Spinal cord (tissue), 9 donors: ENCODE measurements at regions not wholly inside any gene's neighbourhood (a gene's known extent, or its start where the extent isn't known, plus 50 kb on each side); places are given as distances from the start of the nearest gene placed in this dataset.

ENCODE experiments used
- DNase-seq, 6 donors: peaks; one replicate each; pipeline versions ENCODE4 v3.0.0 to v3.0.0-alpha.2; 2013 to 2015; ENCODE audit warnings: low spot score in 6 of 6, low read depth in 4 of 6
- H3K27ac ChIP-seq: one replicate; pipeline ENCODE4 v1.5.1; 2013; ENCODE audit warnings: low read depth, low read length, control low read depth
- H3K27me3 ChIP-seq: one replicate; pipeline ENCODE4 v1.6.1; 2013; ENCODE audit warnings: low read length; ENCODE audit not compliant: control insufficient read depth, insufficient read depth
- H3K36me3 ChIP-seq: one replicate; pipeline ENCODE4 v1.6.1; 2013; ENCODE audit warnings: low read length; ENCODE audit not compliant: control insufficient read depth, insufficient read depth
- H3K4me1 ChIP-seq: one replicate; pipeline ENCODE4 v1.6.1; 2013; ENCODE audit warnings: low read length; ENCODE audit not compliant: control insufficient read depth, insufficient read depth
- H3K4me3 ChIP-seq: one replicate; pipeline ENCODE4 v1.5.1; 2013; ENCODE audit warnings: low read depth, low read length, control low read depth
- H3K9me3 ChIP-seq: one replicate; pipeline ENCODE4 v1.6.1; 2013; ENCODE audit warnings: low read length; ENCODE audit not compliant: control insufficient read depth, insufficient read depth
- WGBS: methylation state at CpG from one replicate; pipeline ENCODE4 v1.1.5; 2013; ENCODE audit warnings: missing lambda C conversion rate; ENCODE audit not compliant: insufficient coverage; 5-methylcytosine and 5-hydroxymethylcytosine counted together
- donor health status: healthy.

DNA sequence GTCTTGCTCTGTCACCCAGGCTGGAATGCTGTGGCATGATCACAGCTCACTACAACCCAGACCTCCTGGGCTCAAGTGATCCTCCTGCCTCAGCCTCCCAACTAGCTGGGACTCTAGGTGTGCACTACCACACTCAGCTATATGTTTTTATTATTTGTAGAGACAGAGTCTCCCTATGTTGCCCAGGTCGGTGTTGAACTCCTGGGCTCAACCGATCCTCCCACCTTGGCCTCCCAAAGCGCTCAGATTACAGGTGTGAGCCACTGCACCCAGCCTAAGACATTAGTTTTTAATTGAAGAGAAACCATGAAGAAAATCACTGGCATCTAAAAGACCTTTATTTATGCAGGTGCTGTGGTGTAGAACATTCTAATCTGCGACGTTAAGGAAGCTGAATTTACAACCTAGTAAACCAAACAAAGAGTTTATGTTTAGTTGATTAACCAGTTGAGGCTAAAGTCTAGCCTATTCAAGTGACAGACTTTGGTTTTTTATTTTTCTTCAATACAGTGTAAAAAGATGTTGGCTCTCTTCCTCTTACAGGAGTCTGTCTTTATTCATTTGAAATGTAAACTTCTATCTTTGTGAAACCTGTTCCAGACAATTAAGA lies 52.5 kb upstream of the NBL1 start:
- no peak overlapping the region for H3K4me3 ChIP-seq
- DNase-seq = no peak
- no peaks in the 10 kb centered on the region for H3K27me3 ChIP-seq
- H3K27ac ChIP-seq = no peak overlapping the region
- no CpG with 5 or more reads among the region's 5 CpGs for WGBS
- H3K36me3 ChIP-seq = no peaks in the 10 kb centered on the region
- H3K4me1 ChIP-seq = no peaks in the 10 kb centered on the region
- H3K9me3 ChIP-seq = no peaks in the 10 kb centered on the region

DNA sequence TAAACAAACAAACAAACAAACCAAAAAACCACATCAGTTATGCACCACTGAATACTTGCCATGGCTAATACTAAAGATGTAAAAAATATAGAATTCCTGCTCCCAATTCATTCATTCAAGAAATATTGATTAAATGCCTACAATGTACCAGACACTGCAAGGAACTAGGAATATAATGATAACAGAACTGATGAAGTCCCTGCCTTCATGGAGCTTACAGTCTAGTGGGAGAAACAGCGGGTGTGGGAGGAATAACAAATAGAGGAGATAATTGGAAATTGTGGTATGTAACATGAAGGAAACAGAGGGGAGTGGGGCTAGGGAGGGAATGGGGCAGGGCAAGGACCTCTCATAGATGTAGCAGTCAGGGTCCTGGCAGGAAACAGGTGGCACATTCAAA lies 58.6 kb upstream of the NBL1 start:
- Histone ChIP-seq H3K4me1 (no peaks in the 10 kb centered on the region), H3K27ac (no peak overlapping the region), H3K9me3 (no peaks in the 10 kb centered on the region), H3K4me3 (no peak overlapping the region), H3K36me3 (no peaks in the 10 kb centered on the region), H3K27me3 (no peaks in the 10 kb centered on the region)
- no peak for DNase-seq
- 85% methylated on average over 1 of the region's 1 CpG for WGBS

DNA sequence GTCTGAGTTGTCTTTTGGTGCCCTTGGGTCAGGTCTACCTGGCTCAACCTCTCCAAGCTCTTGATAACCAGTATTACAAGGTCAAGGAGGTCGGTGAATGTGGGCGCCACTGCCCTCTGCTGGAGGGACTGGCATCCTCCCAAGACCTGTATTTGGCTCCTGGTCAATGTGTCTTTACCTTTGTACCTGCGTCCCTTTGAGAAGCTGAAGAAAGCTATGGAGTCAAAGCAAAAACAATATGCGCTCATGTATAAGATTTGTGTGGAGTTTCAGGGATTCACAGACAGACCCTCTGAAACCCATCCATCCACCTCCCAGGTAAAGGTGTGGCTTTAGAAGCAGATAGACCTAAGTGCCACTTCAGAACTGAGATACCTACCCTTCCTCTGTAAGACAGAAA lies 61.8 kb upstream of the NBL1 start:
- no peaks in the 10 kb centered on the region for H3K36me3 ChIP-seq
- no peak for DNase-seq
- WGBS = 0% methylated on average over 1 of the region's 4 CpGs

DNA sequence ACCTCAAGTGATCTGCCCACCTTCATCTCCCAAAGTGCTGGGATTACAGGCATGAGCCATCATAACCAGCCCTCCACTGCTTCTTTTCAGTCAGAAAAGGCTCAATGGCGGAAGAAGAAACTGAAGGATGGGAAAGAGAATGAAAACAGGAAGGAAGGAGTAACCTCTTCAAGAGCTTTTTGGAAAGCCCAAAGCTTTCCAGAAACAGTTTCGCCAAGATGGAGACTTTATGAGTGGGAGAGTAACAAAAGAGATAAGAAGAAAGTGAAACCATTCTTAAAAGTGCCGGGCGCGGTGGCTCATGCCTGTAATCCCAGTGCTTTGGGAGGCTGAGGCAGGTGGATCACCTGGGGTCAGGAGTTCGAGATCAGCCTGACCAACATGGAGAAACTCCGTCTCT lies 62.7 kb upstream of the NBL1 start:
- no peak for DNase-seq
- H3K9me3 ChIP-seq = no peaks in the 10 kb centered on the region
- 97% methylated on average over 7 of the region's 7 CpGs for WGBS
- H3K36me3 ChIP-seq = no peaks in the 10 kb centered on the region
- H3K4me1 ChIP-seq = no peaks in the 10 kb centered on the region
- H3K27ac ChIP-seq = no peak overlapping the region
- H3K4me3 ChIP-seq = no peak overlapping the region
- H3K27me3 ChIP-seq = no peaks in the 10 kb centered on the region

More for the DNA sequence above, 61.8 kb upstream of the NBL1 start:
- Histone ChIP-seq H3K27me3 (no peaks in the 10 kb centered on the region), H3K4me3 (no peak overlapping the region), H3K4me1 (no peaks in the 10 kb centered on the region), H3K9me3 (no peaks in the 10 kb centered on the region), H3K27ac (no peak overlapping the region)

DNA sequence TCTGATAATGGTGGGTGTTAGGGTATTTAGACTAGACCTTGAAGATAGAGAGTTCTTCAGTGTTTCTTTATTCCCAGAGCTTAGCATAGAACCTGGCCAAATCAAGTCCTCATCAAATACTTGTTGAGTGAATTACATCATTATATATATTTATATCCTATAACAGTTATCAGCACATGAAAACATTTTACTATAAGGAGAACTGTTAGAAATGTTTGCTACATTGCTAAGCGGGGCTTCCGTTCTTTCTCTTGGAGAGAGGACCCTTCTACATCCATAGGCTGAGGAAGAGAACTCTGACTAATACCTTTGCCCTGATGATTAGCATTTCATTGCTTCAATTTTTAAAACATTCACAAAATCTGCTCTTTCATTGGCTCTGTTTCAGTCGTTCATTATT lies 66.5 kb upstream of the NBL1 start:
- no peak for DNase-seq
- H3K36me3 ChIP-seq = no peaks in the 10 kb centered on the region
- H3K27ac ChIP-seq = no peak overlapping the region
- no peak overlapping the region for H3K4me3 ChIP-seq
- no peaks in the 10 kb centered on the region for H3K9me3 ChIP-seq
- no peaks in the 10 kb centered on the region for H3K27me3 ChIP-seq
- WGBS = no CpG with 5 or more reads among the region's 3 CpGs
- H3K4me1 ChIP-seq = no peaks in the 10 kb centered on the region

DNA sequence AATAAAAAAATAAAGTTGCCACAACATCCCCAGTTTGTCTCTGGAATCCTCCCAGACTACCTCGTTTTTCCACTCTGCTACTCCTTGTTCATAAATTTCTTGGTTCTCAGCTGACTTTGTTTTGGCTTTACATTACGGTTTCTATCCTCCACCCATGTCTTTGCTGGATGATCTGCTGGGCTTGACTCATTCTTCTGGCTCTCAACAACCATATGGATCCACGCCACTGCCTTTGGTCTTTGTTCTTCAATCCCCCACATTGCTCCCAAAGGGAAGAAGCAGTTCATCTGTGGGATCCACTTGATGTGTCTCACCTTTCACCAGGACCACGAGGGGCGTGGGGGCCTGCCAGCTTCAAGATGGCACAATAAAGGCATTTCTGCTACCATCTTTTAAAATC lies 67.1 kb upstream of the NBL1 start:
- H3K36me3 ChIP-seq = no peaks in the 10 kb centered on the region
- no peaks in the 10 kb centered on the region for H3K9me3 ChIP-seq
- no peak overlapping the region for H3K27ac ChIP-seq
- whole genome bisulfite sequencing = 70% methylated on average over 3 of the region's 5 CpGs
- no peak overlapping the region for H3K4me3 ChIP-seq
- H3K27me3 ChIP-seq = no peaks in the 10 kb centered on the region
- H3K4me1 ChIP-seq = no peaks in the 10 kb centered on the region
- peak in 1 of 6 donors; percentile 8 for DNase-seq

DNA sequence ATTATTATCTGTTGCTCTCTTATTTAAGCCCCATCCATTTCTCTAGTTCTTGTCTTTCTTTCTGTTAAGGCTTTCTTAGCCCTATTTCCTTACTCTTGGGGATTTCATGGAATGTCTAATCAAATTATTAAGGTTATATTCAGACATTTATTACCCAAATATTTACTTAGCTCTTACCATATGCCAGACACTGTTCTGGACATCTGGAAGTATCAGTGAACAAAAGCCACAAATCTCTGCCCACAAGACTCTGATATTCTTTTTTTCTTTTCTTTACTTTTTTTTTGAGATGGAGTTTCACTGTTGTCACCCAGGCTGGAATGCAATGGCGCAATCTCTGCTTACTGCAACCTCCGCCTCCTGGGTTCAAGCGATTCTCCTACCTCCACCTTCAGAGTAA lies 74.3 kb upstream of the NBL1 start:
- H3K27me3 ChIP-seq = no peaks in the 10 kb centered on the region
- H3K36me3 ChIP-seq = no peaks in the 10 kb centered on the region
- 80% methylated on average over 1 of the region's 3 CpGs for WGBS
- no peak for DNase-seq
- H3K4me1 ChIP-seq = no peaks in the 10 kb centered on the region
- H3K4me3 ChIP-seq = no peak overlapping the region
- no peaks in the 10 kb centered on the region for H3K9me3 ChIP-seq
- no peak overlapping the region for H3K27ac ChIP-seq

DNA sequence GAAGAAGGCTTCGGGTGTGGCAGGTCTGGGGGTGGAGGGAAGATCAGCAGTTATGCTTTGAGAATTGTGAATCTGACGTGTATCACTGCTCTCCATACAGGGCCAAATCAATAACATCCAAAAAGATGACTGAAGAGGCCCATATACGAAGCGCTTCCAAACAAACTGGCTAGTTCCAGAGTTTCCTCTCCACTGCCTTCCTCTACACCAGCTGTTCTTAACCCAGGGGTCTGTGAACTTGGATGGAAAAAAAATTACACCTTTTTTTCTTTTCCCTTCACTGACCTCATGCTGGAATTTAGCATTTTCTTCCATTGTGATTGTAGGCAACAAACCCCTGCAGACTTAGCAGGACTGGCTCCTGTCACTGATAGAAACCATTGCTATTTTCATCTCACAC lies 77.1 kb upstream of the NBL1 start:
- H3K27ac ChIP-seq = no peak overlapping the region
- H3K9me3 ChIP-seq = no peaks in the 10 kb centered on the region
- peaks cover 7% of the 10 kb centered on the region for H3K4me1 ChIP-seq
- DNase-seq = peak in 1 of 6 donors; percentile 8
- no peaks in the 10 kb centered on the region for H3K36me3 ChIP-seq
- no peaks in the 10 kb centered on the region for H3K27me3 ChIP-seq
- 93% methylated on average over 3 of the region's 4 CpGs for WGBS
- no peak overlapping the region for H3K4me3 ChIP-seq

DNA sequence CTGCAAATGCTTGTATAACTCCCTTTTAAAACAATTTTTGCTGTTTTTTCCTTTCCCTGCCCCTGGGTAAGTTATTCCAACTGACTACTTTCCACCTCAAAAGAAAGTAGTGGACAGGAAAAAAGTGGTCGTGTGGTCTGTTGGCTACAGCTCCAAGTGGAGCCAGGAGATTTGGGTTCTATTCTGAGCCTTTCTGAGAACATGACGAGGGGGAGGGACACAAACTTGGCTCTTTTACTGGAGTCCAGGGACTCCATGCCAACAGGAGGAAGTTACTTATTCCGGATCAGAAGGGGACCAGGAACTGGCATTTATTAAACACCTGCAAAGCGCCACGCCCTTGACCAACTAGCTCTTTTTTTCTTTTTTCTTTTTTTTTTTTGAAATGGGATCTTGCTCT lies 79.0 kb upstream of the CAPZB start:
- H3K9me3 ChIP-seq = no peaks in the 10 kb centered on the region
- peaks cover 7% of the 10 kb centered on the region for H3K4me1 ChIP-seq
- no peak for DNase-seq
- no peak overlapping the region for H3K4me3 ChIP-seq
- H3K27ac ChIP-seq = peak overlapping the region; percentile 81
- WGBS = 80% methylated on average over 2 of the region's 5 CpGs
- H3K36me3 ChIP-seq = no peaks in the 10 kb centered on the region
- H3K27me3 ChIP-seq = no peaks in the 10 kb centered on the region

DNA sequence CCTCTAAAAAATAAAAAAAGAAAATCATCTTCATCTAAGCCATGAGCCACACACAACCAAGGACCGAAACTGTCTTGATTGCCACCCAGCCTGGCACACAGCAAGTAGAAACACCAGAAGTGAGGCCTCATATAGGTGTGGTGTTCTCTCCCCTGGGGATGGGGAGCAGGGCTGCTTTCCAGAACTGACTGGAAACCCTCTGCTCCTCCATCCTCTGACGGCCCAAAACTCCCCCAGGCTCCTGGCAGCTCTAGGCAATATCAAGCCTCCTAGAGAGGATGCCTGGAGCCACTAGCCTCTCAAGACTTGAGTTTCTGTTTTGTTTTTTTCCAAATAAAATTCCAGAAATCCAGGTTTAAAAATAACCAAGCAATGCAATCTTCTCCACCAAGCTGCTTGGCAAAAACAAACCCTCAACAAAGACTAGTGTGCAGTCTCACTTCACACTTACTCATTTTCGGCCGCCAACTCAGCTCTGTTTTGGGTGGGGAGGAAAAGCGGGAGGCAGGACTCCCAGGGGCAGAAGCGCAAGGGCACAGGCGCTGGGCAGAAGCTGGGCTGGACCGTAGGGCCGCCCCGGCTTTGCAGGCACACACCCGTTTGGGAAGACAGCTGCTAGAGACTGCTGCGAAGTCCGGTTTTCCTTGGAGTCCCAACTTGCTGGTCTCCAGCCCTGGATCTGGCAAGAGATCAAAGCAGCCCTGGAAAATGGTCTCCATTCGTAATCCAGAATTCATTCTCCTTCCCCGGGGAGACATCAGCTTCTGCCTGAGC lies 78.2 kb upstream of the CAPZB start:
- Histone ChIP-seq H3K4me1 (peaks cover 7% of the 10 kb centered on the region), H3K9me3 (no peaks in the 10 kb centered on the region), H3K27ac (peak overlapping the region; percentile 81), H3K27me3 (no peaks in the 10 kb centered on the region), H3K4me3 (no peak overlapping the region), H3K36me3 (no peaks in the 10 kb centered on the region)
- 36% methylated on average over 9 of the region's 15 CpGs for WGBS
- DNase-seq = peak; percentile 4 to 87 (median 23)
